NCI-H1436 treated with DMSO at 0.1 percent for 48 hours (cell line): ENCODE measurements at regions not wholly inside any gene's neighbourhood (a gene's known extent, or its start where the extent isn't known, plus 50 kb on each side); places are given as distances from the start of the nearest gene placed in this dataset.

ENCODE experiments used
- DNase-seq: peaks from one replicate; lab custom pipeline; 2025; lab: John Stamatoyannopoulos, UW

DNA sequence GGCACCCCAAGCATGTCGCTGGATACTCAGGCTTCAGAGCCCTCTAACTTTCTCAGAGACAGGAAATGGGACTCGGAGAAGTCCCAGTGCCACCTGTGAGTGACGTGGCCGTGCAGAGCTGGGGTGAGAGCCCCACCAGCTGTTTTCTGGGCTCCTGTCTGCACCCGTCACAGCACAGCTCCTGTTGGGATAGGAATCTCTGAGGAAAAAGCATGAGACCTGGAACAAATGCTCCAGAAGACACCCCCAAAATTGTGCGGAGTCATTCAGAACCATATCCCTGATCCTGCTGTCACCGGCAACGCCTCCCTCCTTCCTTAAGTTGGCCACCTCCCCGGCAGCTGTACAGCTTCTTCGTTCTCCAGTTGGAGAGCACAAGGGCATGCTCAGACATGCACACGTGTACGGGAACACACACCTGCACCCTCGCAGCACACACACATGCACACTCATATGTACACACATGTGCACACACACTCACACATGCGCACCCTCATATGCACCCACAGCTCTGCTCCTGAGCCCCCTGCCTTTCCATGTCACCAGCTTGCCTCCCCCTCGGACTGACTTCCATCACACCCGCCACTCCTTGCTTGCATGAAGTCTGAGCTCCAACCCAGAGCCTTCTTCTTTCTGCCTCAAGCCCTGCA lies 1430.0 kb downstream of the BRD1 start:
- DNase-seq, result no peak

DNA sequence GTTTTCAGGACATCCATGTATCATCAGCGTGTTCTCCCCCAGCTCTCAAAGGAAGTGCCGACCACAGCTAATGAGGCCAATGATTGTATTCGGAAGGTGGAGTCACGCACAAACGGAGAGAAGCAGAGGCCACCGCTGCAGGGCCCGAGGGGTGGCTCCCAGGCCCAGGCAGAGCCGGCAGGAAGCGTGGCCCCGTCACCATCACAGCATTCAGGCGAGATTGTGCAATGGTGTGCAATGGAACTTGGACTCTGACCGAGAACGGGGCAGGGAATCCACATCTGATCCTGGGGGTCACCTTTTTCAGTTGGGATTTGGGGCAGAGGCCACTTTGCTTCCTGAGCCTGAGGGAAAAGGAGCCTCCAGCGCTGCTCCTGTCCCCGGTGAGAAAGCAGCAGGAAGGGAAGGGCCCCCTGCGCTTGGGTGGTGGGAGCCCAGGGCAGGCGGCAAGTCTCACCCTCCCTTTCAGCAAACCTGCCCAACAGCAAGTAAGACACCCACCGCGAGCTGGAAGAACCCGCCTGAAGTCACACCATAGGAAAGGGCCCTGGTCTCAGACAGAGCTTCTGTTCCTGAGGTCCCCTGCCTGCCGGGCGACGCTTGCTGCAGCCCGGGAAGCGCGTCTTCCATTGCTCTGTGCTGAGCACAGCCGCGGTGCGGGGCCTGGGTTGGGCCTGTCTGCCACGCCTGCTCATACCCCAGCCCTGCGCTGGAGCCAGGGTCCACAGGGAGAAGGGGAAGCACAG lies 1430.7 kb downstream of the BRD1 start:
- no peak for DNase-seq

DNA sequence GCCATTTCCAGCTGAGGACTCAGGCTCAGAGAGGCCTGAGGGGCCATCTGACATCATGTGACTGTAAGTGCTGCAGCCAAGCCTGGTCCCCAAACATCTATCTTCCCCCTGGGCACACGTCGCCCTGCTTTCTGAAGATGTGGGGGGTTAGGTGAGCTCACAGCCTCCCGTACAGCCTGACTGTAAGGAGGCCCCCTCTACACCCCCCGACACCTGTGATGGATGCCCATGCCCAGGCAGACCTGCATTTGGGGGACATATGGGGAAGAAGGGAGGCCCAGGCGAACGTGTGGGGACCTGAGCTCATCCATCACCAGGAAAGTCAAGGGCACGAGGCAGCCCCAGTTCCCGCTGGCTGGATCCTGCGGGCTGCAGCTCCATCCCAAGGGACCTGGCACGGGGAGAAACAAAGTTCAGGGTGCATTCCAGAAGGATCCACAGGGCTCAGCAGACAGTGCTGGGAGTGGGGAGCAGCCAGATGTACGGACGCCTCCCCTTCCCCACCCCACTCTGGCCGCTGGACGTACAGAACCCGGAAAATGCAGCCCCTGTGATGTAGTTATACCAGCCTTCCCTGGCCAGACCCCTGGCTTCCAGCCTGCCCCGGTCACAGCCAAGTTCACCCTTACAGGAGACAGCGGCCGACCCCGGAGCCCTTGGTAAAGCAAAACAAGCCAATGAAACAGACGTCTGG lies 1431.4 kb downstream of the BRD1 start:
- no peak for DNase-seq

DNA sequence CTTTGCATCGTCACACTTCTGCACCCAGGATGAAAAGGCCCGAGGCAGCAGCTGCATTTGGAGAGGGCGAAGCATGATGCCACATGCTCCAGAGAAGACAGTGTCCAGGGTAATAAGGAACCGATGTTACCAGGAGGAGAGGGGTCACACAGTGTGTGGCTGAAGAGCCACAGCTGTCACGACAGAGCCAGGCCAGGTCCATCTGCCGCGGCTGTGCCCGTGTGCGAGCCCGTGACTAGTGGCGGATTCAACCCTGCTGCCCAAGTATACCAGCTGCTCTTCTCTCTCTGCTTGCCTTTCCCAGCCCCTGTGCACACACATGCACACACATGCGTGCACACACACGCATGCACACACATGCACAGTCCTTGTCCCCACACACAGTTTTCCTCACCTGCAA lies 1432.5 kb downstream of the BRD1 start:
- no peak for DNase-seq

DNA sequence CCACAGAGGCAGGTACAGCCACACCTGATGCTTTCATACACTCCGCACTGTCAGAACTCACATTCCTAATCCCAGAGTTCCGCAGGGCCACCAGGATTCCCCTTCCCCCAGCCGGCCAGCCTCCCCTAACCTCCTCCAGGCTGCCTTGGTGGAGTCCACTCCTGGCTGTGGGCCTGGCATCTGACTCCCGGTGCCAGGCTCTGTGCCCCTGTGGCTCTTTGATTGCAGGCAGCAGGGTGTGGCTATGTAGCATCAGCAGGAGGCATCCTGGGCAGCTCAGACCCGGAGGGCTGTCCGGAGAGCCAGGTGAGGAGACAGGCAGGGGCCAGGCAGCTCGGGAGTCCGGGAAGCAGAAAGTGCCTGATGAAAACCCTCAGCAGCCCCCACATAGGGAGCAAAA lies 1432.9 kb downstream of the BRD1 start:
- no peak for DNase-seq

DNA sequence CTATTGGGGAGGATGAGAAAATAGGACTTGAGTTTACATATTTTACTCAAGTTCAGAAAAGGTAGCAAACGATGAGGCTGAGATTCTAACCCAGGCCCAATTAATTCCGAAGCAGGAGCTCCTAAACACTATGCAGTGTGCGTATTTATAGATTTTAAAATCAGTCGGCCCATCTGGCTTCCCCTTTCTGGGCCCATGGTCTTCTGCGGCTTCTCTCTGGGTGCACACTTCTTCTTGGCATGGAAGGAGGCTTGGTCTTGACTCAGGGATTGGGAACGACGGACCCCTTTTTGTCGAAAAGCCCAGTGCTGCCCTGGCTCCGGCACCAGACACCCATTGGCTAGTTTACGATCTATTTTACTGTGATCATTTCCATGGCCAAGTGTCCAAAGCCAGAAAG lies 1433.8 kb downstream of the BRD1 start:
- DNase-seq, result no peak

DNA sequence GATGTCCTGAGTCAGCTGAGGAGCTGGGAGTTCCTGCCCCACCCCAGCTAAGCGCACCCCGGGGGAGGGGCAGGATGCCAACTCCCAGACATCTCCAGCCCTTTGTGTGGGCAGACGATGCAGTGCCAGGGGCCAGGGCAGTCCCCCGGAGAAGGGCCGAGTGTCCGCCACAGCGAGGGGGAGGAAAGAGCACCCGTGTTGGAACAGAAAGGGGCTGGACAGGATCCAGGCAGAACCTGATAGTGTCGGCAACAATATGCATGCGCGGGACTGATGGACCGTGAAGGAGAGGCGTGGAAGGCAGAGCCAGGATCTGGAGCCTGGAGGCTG lies 1434.7 kb downstream of the BRD1 start:
- no peak for DNase-seq

DNA sequence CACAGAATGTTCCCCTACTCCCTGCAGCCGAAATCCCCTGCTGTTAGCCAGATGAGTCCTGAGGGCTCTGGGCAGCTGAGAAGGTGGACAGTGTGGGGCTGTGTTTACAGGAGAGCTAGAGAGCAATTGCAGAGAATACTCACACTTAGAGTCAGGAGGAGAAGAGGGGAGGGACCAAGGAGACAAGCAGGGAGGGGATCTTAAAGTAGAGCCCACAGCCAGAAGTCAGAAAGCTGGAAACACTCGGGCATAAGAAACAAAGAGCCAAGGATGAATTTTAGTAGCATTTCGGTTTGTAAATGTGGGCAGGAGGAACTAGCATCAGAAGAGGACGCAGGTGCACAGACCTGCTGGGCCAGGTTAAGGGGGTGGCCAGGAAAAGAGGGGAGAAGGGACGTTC lies 1435.9 kb downstream of the BRD1 start:
- DNase-seq, result no peak

DNA sequence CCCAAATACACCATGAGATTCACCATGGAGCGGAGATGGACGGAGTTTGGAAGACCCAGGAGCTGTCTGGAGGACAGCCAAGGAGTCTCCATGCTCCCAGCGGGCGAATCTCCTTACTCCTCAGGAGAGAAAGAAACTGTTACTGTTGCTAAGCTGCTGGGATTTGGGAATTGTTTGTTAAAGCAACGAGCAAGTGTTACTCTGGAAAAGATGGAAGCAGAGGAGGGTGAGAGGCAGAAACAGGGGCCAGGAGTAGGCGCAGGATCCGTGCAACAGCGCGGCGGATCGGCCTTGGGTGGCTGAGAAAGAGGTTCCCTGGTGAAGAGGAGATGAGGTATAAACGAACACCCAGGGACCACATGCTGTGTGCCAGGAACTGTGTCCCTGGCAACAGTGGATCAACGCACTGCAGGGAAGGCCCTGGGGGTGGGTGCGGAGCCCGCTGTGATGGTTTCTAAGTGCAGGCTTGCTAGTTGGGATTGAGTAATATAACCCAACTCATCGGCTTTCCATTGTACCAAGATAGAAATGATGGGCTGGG lies 1436.4 kb downstream of the BRD1 start:
- DNase-seq, result no peak

DNA sequence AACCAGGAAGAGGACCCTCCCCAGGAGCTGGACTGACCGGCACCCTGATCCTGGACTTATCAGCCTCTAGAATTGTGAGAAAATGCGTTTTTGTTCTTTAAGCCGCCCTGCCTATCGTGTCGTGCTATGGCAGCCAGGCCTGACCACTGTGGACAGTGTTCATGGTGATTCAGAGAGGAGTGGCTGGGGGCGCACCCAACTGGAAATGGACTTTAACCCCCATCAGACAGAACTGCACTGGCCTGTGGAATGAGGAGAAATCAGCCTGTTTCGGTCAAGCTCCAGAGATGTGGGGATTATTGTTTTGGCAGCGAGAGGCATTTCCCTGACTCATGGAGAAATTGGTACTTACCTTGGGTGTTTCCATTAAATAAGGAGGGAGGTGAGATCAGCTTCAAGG lies 1437.8 kb downstream of the BRD1 start:
- no peak for DNase-seq

DNA sequence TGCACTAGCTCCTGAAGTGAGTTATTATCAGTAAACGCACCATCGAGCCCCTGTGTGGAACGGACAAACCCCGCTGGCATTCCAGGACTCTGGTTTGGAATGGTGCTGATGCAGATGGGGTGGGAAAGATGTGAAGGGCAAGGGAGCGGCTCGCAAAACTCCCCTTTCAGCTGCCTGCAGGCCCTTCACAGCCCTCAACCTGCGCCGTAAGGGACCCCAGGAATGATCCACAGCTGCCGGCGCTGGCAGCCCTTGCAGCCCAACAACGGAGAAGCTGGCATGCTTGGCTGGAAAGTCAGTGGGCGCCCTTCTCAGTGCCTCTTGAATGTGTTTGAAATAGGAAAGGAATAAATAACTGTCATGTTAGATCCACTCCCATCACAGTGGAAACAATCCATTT lies 1445.5 kb downstream of the BRD1 start:
- DNase-seq, result no peak

DNA sequence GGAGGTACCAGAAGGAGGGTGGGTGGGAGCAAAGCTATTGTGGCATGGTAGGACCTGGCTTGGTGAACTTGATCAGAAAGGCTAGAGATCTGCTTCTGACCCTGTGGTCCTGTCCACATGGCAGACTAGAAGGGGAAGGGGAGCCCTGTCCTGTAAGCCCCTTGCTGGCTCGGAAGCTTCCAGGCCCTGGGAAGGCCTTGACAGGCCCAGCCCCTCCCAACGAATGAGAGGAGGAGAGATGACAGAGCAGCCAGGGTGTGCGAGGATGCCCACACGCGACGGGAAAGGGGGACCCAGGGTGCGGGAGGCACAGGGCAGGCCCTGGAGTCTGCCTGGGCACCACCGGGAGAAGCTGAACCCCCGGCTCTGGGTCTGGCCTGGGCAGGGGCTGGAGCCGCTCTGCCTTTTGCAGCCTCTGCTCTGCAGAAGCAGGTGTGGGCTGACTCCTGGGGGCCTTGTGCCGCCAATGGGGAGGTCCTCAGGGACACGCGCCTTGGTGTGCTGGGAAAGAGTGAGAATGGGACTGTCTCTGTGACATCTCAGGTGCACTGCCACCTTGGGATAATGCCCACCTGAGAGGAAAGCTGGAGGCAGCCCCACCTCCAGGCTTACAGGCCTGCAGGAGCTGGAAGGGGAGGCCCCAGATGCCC lies 1447.5 kb downstream of the BRD1 start:
- DNase-seq, result no peak

DNA sequence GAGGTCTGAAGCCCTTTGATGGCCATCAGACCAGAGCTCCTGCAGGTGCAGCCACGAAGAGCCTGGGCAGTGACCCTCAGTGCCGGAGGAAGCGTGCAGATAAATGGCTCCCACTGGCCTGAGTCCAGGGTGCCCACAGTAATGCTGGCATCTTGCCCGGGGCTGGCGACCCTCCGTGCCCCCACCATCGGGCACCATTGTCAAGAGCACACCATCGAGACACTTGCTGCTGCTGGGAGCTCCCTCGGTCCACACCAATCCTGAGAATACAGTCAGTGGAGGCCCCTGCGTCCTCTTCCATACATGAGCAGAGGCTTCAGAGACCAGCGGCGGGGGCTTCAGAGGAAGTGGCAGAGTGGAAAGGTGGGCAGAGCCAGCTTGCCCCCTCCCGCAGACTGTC lies 1448.3 kb downstream of the BRD1 start:
- no peak for DNase-seq

DNA sequence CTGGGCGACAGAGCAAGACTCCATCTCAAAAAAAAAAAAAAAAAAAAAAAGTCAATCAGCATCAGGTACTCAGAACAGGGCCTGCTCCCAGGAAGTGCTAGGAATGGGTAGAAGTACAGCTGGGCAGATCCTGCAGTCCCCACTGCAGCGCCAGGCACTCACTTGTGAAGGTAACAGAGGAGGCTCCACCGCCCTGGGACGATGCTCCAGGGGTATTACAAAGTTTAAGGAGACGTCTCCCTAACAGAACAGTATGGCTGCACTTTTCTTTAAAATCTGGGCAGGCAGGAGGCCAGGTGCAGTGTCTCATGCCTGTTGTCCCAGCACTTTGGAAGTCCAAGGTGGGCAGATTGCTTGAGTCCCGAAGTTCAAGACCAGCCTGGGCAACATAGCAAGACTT lies 1449.0 kb downstream of the BRD1 start:
- no peak for DNase-seq

DNA sequence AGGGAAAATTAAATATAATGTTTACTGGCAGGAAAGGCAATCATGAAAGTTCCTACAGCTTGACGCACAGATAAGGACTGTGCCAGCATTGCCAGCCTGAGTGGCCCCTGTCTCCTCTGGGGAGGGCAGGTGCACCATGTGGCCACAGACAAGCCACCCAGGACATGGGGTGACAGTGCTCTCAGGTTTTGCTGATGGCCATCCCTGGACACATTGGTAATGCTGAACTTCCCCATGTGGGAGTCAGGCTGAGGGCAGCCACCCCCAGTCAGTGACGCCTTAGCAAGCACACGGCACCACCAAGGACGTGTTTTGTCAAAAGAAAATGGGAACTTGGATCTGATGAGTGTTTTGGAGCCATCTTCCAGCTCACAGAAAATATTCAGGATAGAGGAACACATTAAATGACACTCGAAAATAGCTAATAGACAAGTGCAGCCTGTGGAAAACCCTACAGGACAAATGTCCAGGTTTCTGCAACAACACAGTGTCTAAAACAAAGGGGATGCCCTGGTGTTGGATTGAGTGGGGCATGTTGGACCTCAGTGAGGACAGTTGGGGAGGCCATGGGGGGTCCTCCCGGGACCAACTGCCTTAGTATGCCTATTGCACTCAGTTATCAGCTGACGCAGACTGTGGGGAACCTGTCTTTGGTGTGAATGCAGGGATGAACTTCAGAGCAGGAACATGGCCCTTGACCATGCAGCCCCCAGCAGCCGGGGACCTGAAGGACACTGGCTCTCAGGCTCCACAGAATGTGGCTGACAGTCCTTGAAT lies 1450.5 kb downstream of the BRD1 start:
- no peak for DNase-seq

DNA sequence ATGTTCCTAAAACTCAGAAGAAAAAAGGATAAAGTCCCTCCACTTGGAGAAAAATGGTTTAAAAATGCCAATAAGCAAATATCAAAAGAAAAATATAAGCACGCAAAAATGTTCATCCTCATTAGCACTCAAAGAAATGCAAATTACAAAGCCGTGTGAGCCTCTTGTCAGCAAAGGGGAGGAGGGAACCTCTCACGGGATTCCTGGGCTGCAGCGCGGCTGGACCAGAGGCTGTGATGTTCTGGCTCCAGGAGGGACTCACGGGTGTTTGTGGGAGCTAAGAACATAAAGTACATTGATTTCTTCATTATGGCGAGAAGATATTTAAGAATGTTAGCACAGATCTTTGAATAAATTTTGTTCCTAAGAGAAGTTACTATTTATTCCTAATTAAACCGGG lies 1451.2 kb downstream of the BRD1 start:
- no peak for DNase-seq

DNA sequence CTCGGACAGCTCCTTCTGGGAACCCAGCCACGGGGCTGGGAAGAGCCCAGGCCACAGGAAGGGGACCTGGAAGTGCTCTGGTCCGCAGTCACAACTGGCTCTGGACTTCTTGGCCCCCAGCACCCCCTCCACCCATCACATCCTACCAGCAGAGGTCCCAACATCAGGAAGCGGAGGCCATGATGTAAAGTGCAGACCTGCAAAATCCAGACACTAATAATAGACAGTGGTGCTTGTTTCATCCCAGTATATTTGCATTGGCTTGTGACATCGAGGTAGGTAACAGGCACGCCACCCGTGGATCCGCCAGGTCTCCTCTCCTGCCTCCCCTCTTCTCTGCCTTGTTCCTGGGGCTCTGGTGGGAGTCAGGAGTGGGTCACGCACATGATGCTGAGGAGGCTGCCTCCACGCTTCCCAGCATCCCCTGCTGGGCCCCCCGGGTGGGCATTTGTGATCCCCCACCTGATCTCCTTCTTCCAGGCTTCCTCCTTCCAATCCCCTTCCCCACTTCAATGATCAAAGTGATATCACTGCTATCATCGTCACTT lies 1454.0 kb downstream of the BRD1 start:
- DNase-seq, result no peak

DNA sequence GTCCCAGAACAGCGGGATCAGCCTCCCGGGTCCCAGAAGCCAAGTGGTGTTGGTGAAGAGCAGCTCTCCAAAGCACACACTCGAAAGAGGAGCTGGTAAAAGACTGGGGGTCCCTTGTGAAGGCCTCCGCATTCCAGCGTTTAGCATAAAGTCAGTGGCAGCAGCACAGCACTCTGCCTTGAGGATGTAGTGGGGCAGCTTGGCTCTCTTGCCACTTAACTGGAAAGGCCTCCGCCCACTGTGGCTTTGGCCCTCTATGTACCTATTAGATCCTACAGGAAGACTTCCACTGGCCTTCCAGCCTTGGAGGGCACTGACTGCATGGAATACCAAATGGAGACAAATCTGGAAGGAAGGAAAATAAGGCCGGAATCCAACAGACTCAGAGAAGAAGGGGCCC lies 1455.3 kb downstream of the BRD1 start:
- DNase-seq, result no peak

DNA sequence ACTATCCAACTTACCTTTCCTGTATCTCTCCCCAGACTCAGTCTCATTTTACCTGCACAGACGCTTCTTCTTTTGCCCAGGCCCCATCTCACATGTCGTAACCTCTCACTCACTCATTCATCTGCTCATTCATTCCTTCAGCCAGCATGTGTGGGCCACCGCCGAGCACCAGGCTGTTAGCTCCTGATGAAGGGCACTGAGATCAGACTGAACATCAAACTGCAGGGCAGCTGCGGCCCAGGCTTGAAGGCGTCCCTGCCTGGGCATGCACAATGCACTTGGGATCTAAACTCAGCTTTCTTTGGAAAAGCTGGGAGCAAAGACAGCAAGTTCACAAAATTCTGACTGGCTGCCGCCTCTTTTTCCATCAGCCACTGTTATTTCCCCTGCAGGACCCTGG lies 1456.3 kb downstream of the BRD1 start:
- no peak for DNase-seq

DNA sequence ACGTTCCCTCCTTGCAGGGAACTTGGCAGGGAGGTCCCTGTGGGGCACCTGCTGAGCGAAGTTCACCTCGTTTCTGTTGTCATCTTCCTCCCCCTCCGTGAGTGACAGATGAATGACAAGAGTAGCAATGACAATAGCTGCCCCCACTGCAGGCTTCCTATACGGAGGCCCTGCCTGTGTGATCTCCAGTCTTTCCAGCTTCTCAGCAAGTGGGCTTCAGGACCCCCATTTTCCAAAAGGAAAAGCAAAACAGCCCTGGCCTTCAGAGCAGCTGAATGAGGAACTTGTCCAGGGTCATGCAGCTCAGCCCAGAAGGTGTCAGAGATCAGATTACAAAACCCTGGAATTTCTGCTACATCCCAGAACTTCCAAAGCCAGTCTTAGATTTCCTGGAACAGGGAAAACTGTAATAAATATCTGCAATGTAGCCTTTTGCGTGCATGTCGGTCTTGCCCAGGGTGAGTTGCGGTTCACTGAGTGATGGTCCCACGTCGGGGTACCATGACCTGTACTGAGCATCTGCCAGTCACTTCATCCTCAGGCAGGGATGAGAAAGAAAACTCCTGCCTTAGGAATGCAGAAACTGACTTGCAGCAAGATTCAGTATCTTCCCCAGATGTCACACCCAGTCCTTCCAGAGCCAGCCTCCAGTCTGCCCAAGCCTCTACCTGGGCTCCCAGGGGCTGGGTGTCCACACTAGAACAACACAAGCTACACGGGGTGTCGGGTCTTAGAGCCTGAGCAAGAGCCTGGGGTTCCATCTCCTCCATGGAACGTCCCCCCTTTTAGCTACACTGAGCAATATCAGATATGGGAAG lies 1457.0 kb downstream of the BRD1 start:
- no peak for DNase-seq
